ENCODE measurements at regions not wholly inside any gene's neighbourhood (a gene's known extent, or its start where the extent isn't known, plus 50 kb on each side); places are given as distances from the start of the nearest gene placed in this dataset.
"Not testable (repeated sequence)": the region's sequence is repeated elsewhere in the genome, so short reads cannot be mapped to it uniquely, and the experiment has no call there.

DNA sequence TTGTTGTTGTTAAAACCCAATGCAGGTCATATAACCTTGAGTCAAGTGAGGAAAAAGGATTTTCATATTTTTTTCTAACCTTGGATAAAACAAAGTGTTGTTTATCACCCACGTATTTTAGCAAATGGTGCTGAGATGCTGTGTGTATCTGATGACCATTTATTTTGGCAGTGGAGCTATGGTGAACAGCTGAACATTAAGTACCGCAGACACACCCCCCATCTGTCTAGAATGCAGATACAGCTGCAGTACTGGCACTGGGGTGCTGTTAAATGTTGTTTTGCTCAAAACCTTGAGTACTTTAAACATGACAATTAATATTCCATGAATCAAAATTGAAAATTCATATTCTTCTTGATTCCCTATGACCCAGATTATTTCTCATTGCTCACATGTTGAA lies 773.3 kb upstream of the SLC39A10 start:
- DNase-seq (ENCODE audit: low read depth), result no peak
- H3K4me3 ChIP-seq (ENCODE audit: low read depth, low read length), result no peak overlapping the region
- no peak for TF ChIP-seq CTCF (conservative IDR thresholded peaks at IDR 0.05; ENCODE audit: low read depth, low read length)

DNA sequence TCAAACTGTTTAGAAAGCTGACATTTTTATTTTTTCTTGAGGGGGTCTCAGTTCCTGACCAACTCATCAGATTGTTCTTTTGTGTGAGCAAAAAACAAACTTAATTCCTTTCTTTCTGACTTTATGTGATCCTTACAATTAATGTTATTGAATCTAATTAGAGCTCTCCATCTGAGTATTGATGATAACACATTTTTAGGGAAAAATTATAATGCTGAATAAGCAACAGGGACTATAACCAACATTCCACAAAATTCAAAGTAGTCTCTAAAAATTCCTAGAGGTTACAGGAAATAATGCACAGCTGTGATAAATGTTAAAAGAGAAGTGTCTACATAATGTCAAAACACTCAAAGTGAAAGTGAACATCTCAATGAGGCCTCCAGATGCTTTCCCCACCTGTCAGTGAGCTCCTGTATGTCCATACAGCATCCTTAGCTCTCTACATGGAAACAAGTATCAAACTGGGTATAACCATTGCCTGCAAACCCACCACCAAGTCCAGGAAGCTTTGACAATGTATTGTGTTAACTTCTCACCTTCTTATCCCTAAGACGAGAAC lies 786.0 kb upstream of the SLC39A10 start:
- no peak for TF ChIP-seq CTCF (conservative IDR thresholded peaks at IDR 0.05; ENCODE audit: low read depth, low read length)
- no peak overlapping the region for H3K4me3 ChIP-seq (ENCODE audit: low read depth, low read length)
- no peak for DNase-seq (ENCODE audit: low read depth)

- H3K4me3 ChIP-seq (ENCODE audit: low read depth, low read length), result no peak overlapping the region
- DNase-seq (ENCODE audit: low read depth), result peak; percentile 7
- TF ChIP-seq CTCF (conservative IDR thresholded peaks at IDR 0.05; ENCODE audit: low read depth, low read length), result peak; percentile 52
Measured at GRCh38 chr2:194867328-194867727, 789.7 kb upstream of the SLC39A10 start.

DNA sequence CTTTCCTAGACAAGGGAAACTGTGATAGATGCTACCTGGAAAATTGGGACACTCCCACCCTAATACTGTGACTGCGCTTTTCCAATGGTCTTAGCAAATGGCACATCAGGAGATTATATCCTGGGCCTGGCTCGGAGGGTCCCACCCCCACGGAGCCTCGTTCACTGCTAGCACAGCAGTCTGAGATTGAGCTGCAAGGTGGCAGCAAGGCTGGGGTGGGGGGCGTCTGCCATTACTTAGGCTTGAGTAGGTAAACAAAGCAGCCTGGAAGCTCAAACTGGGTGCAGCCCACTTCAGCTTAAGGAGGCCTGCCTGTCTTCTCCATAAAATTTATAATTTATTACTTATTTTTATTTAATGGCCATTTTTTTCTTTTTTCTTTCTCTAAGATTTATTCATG lies 802.1 kb upstream of the SLC39A10 start:
- TF ChIP-seq CTCF (conservative IDR thresholded peaks at IDR 0.05; ENCODE audit: low read depth, low read length), result no peak
- no peak overlapping the region for H3K4me3 ChIP-seq (ENCODE audit: low read depth, low read length)
- no peak for DNase-seq (ENCODE audit: low read depth)

GRCh38 chr2:194842871-194843270 lies 814.2 kb upstream of the SLC39A10 start:
- DNase-seq (ENCODE audit: low read depth), result no peak
- H3K4me3 ChIP-seq (ENCODE audit: low read depth, low read length), result no peak overlapping the region
- TF ChIP-seq CTCF (conservative IDR thresholded peaks at IDR 0.05; ENCODE audit: low read depth, low read length), result no peak

- H3K4me3 ChIP-seq (ENCODE audit: low read depth, low read length), result not testable (repeated sequence)
Measured at GRCh38 chr2:194834371-194834770, 822.7 kb upstream of the SLC39A10 start.

GRCh38 chr2:194826241-194826640 lies 830.8 kb upstream of the SLC39A10 start:
- DNase-seq (ENCODE audit: low read depth), result peak; percentile 50
- no peak overlapping the region for H3K4me3 ChIP-seq (ENCODE audit: low read depth, low read length)
- TF ChIP-seq CTCF (conservative IDR thresholded peaks at IDR 0.05; ENCODE audit: low read depth, low read length), result no peak

More at GRCh38 chr2:194834371-194834770, 822.7 kb upstream of the SLC39A10 start:
- DNase-seq (ENCODE audit: low read depth), result not testable (repeated sequence)

Measured in choroid plexus epithelial cell (primary cell).